Stomach (tissue), 8 donors: ENCODE measurements at regions not wholly inside any gene's neighbourhood (a gene's known extent, or its start where the extent isn't known, plus 50 kb on each side); places are given as distances from the start of the nearest gene placed in this dataset.

ENCODE experiments used
- DNase-seq, 2 donors: peaks; one replicate each; pipeline versions ENCODE4 v3.0.0 to v3.0.0-alpha.2; 2013 to 2019
- H3K27ac ChIP-seq, 5 donors: fragments of 200-600 bp in 4 of 5; sonication (generic) in 4 of 5; one replicate each; pipeline ENCODE4 v1.5.1; 2013 to 2019; ENCODE audit warnings: mild to moderate bottlenecking in 1 of 5, moderate library complexity in 1 of 5
- H3K27me3 ChIP-seq, 3 donors: fragments of 200-600 bp; sonication (generic); one replicate each; pipeline ENCODE4 v1.5.1; 2017 to 2019; ENCODE audit warnings: mixed run types in 1 of 3
- H3K36me3 ChIP-seq, 4 donors: fragments of 200-600 bp; sonication (generic); 1 replicate in 3 of 4; 2 replicates in 1 of 4; pipeline ENCODE4 v1.5.1; 2016 to 2019
- H3K4me1 ChIP-seq, 4 donors: fragments of 200-600 bp; sonication (generic); one replicate each; pipeline ENCODE4 v1.5.1; 2016 to 2019
- H3K4me3 ChIP-seq, 4 donors: fragments of 200-600 bp; sonication (generic) in 3 of 4; one replicate each; pipeline ENCODE4 v1.5.1; 2016 to 2019; ENCODE audit warnings: mild to moderate bottlenecking in 1 of 4
- H3K9me3 ChIP-seq, 4 donors: fragments of 200-600 bp; sonication (generic); one replicate each; pipeline ENCODE4 v1.5.1; 2016 to 2019
- EP300 ChIP-seq: sonication (generic); formaldehyde crosslinking; IDR thresholded peaks from one replicate; pipeline ENCODE4 v1.6.1; 2017; ENCODE audit warnings: antibody characterized with exemption
- POLR2A ChIP-seq, 4 donors: fragments of 450-650 bp; IDR thresholded peaks; one replicate each; pipeline ENCODE4 v1.6.1; 2016; ENCODE audit warnings: antibody characterized with exemption in 4 of 4, control low read depth in 2 of 4, mild to moderate bottlenecking in 1 of 4, moderate library complexity in 1 of 4
- POLR2AphosphoS5 ChIP-seq, 3 donors: sonication (generic); formaldehyde crosslinking; IDR thresholded peaks; one replicate each; pipeline ENCODE4 v1.6.1; 2016; ENCODE audit warnings: antibody characterized with exemption in 3 of 3
- WGBS, 5 donors: extraction: QIAGEN DNeasy Blood & Tissue Kit in 3 of 5; methylation state at CpG; one replicate each; pipeline versions ENCODE4 v1.1.5 to v1.1.7; 2013 to 2018; 5-methylcytosine and 5-hydroxymethylcytosine counted together
- intact Hi-C: fragments of 100-400 bp; cut with DNase I; formaldehyde crosslinking; loops from one replicate; pipeline ENCODE4 v1.15.1; 2023; ENCODE audit warnings: low total_unique reads
- TF ChIP-seq, protein P1 (sequence below), 7 experiments: fragments of 450-650 bp in 4 of 7; fragments of 200-600 bp in 3 of 7; sonication (generic) in 3 of 7; IDR thresholded peaks; one replicate each; pipeline ENCODE4 v1.5.1; 2016 to 2019; ENCODE audit warnings: antibody characterized with exemption in 7 of 7, control low read depth in 2 of 7, mild to moderate bottlenecking in 1 of 7
- donor health status: healthy with polysubstance abuse.
- donor health status: Bipolar disorder and iron deficiency.
- donor health status: healthy.

DNA sequence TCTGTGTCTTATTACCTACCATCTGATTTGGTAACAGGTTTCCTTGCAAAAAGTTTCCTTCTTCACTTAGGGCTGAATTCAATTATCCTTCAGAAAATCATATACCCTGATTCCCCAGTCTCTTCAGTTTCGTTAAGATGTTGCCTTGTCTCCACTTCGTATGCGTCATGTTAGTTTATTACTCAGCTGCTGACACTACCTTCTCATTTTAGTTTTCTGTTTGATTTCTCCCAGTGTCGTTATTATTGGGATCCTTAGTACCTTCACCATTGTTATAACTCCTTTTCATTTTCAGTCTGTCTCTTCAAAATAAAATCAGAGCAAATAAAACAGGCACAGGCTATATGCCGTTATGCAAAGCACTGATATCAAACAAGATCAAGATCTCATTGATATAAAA is 87.5 kb upstream of the RBPJ start:
- TF ChIP-seq, protein P1, sequence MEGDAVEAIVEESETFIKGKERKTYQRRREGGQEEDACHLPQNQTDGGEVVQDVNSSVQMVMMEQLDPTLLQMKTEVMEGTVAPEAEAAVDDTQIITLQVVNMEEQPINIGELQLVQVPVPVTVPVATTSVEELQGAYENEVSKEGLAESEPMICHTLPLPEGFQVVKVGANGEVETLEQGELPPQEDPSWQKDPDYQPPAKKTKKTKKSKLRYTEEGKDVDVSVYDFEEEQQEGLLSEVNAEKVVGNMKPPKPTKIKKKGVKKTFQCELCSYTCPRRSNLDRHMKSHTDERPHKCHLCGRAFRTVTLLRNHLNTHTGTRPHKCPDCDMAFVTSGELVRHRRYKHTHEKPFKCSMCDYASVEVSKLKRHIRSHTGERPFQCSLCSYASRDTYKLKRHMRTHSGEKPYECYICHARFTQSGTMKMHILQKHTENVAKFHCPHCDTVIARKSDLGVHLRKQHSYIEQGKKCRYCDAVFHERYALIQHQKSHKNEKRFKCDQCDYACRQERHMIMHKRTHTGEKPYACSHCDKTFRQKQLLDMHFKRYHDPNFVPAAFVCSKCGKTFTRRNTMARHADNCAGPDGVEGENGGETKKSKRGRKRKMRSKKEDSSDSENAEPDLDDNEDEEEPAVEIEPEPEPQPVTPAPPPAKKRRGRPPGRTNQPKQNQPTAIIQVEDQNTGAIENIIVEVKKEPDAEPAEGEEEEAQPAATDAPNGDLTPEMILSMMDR (IDR thresholded peaks at IDR 0.05), result no peak
- TF ChIP-seq POLR2A (IDR thresholded peaks at IDR 0.05), result no peak
- no peak for TF ChIP-seq EP300
- no peak for TF ChIP-seq POLR2AphosphoS5 (IDR thresholded peaks at IDR 0.05)
- no peaks in the 10 kb centered on the region for H3K36me3 ChIP-seq
- WGBS, 5 donors, result 72 to 85% (median 77%) methylated on average over 5 of the region's 5 CpGs
- H3K27me3 ChIP-seq, result no peaks in the 10 kb centered on the region
- H3K4me3 ChIP-seq, result no peak overlapping the region
- H3K9me3 ChIP-seq, result no peaks in the 10 kb centered on the region
- no peak overlapping the region for H3K27ac ChIP-seq
- peaks cover 0 to 3% (median under 1%) of the 10 kb centered on the region in 4 donors for H3K4me1 ChIP-seq
- no peak for DNase-seq
- intact Hi-C loops, result no loop called here

DNA sequence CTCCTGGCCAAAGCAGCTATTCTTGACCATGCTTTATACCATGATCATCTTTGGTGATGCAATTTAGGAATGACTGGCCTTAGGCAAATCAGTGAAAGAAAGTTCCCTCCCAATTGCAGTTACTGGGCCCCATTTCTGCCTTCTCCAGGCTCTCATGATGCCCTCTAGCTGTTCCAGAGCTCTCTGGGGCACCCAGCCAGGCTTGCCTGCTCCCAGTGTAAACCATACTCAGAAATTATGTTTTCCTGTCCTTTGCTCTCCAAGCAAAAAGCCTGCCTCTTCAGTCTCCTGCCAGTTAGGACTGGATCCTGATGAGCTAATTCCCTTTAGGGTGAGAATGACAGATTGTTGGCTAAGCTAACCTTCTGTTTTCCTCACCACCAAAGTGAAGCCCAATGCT is 85.3 kb upstream of the RBPJ start:
- no peaks in the 10 kb centered on the region for H3K9me3 ChIP-seq
- H3K27ac ChIP-seq, result peak overlapping the region in 1 of 5 donors; percentile 38
- intact Hi-C loops, result no loop called here
- peak; percentile 33 to 75 for DNase-seq
- H3K4me1 ChIP-seq, result peaks cover 0 to 17% (median 12%) of the 10 kb centered on the region in 4 donors
- H3K27me3 ChIP-seq, result no peaks in the 10 kb centered on the region
- H3K36me3 ChIP-seq, result no peaks in the 10 kb centered on the region
- no peak overlapping the region for H3K4me3 ChIP-seq
- TF ChIP-seq POLR2A (IDR thresholded peaks at IDR 0.05), result no peak
- TF ChIP-seq POLR2AphosphoS5 (IDR thresholded peaks at IDR 0.05), result no peak
- no peak for TF ChIP-seq EP300
- TF ChIP-seq, protein P1 (IDR thresholded peaks at IDR 0.05), result no peak

DNA sequence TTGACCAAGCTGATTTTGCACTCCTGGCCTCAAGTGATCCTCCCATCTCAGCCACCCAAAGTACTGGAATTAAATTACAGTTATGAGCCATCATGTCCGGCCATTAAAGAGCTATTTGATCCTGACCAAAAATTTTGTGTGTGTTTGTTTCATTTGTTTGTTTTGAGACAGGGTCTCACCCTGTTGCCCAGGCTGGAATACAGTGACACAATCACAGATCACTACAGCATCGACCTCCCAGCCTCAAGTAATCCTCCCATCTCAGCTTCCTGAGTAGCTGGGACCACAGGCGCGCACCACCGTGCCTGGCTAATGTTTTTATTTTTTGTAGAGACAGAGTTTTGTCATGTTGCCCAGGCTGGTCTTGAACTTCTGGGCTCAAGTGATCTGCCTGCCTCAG is 82.9 kb upstream of the RBPJ start:
- intact Hi-C loops, result no loop called here
- TF ChIP-seq POLR2A (IDR thresholded peaks at IDR 0.05) (no peak), EP300 (no peak), POLR2AphosphoS5 (IDR thresholded peaks at IDR 0.05) (no peak)
- TF ChIP-seq, protein P1 (IDR thresholded peaks at IDR 0.05), result no peak
- 84 to 92% (median 90%) methylated on average over 5 of the region's 5 CpGs for WGBS, 5 donors
- H3K27me3 ChIP-seq, result no peaks in the 10 kb centered on the region
- H3K27ac ChIP-seq, result no peak overlapping the region
- peaks cover 0 to 17% (median 12%) of the 10 kb centered on the region in 4 donors for H3K4me1 ChIP-seq
- no peak for DNase-seq
- no peak overlapping the region for H3K4me3 ChIP-seq
- H3K9me3 ChIP-seq, result no peaks in the 10 kb centered on the region
- no peaks in the 10 kb centered on the region for H3K36me3 ChIP-seq

DNA sequence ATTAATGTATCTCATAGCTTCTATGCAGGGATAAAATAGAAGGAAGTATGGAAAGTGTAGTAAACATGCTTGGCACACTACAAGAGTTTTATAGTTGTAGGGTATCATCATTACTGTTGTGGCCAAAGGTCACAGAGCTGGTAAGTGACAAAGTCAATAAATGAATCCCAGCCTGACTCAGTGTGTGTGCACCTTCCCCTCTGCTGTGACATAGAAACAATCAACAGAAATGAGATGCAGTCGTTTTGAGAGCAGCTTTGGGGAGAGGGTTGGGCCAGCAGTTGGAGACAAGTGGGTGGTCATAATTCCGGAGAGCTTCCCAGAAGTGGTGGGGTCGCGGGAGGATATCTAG is 82.4 kb upstream of the RBPJ start:
- Histone ChIP-seq H3K4me3 (no peak overlapping the region), H3K4me1 (peaks cover 0 to 17% (median 12%) of the 10 kb centered on the region in 4 donors), H3K36me3 (no peaks in the 10 kb centered on the region), H3K27ac (peak overlapping the region in 3 of 5 donors; percentile 52 to 67 (median 58)), H3K9me3 (no peaks in the 10 kb centered on the region), H3K27me3 (no peaks in the 10 kb centered on the region)
- DNase-seq, result peak in 1 of 2 donors; percentile 49
- intact Hi-C loops, result no loop called here
- TF ChIP-seq POLR2A (IDR thresholded peaks at IDR 0.05) (no peak), POLR2AphosphoS5 (IDR thresholded peaks at IDR 0.05) (no peak), EP300 (no peak)
- TF ChIP-seq, protein P1 (IDR thresholded peaks at IDR 0.05), result no peak
- WGBS, 5 donors, result 25 to 47% (median 25%) methylated on average over 4 of the region's 4 CpGs
